ENCODE measurements at regions not wholly inside any gene's neighbourhood (a gene's known extent, or its start where the extent isn't known, plus 50 kb on each side); places are given as distances from the start of the nearest gene placed in this dataset.

DNA sequence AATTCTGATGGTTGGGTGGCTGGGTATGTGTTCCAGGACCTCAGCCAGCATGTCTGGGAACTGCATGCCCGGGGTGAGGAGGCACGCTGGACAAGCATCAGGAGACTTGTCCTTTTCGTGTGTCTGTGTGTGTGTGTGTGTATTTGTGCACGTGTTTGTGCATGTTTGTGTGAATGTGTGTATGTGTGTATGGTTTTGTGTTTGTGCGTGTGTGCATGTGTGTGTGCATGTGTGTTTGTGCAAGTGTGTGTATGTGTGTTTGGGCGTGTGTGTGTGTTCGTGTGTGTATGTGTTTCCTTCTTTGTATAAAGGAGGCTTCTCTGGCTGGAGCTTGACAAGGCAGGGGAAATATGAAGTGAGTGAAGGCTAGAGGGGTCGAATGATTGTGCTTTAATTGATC is 491.5 kb downstream of the IRX1 start:
- intact Hi-C loops (cut with micrococcal nuclease): no loop called here
- Mint-ChIP-seq H3K4me3 (no peak overlapping the region), H3K27ac (no peak overlapping the region), H3K4me1 (no peaks in the 10 kb centered on the region), H3K27me3 (no peaks in the 10 kb centered on the region), H3K9me3 (no peaks in the 10 kb centered on the region), H3K36me3 (ENCODE audit: low read depth) (no peaks in the 10 kb centered on the region)
- no peak for DNase-seq

DNA sequence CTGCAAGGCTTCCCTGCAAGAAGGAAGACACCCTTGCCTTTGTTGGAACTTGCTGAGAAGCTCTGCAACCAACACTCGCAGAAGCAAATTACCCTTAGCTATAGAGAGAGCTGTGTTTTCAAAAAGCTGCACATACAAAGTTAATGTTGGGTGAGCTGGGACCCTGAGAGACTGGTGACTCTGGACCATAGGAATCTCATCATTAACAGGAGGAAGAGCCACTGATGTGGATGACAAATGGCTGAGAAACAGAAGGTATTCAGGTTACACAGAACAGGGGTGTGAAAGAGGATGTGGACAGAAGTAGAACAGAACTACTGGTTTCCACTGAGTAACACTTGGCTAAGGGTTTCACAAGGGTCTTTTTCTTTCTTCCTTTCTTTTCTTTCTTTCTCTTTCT is 493.5 kb downstream of the IRX1 start:
- Mint-ChIP-seq H3K27me3 (no peaks in the 10 kb centered on the region), H3K4me3 (no peak overlapping the region), H3K27ac (no peak overlapping the region), H3K36me3 (ENCODE audit: low read depth) (no peaks in the 10 kb centered on the region), H3K4me1 (no peaks in the 10 kb centered on the region), H3K9me3 (no peaks in the 10 kb centered on the region)
- intact Hi-C loops (cut with micrococcal nuclease): no loop called here
- no peak for DNase-seq

GRCh38 chr5:4093236-4093635 is 497.6 kb downstream of the IRX1 start:
- Mint-ChIP-seq H3K36me3 (ENCODE audit: low read depth) (no peaks in the 10 kb centered on the region), H3K27ac (no peak overlapping the region), H3K27me3 (no peaks in the 10 kb centered on the region), H3K4me1 (no peaks in the 10 kb centered on the region), H3K4me3 (no peak overlapping the region), H3K9me3 (no peaks in the 10 kb centered on the region)
- intact Hi-C loops (cut with micrococcal nuclease): no loop called here
- no peak for DNase-seq

DNA sequence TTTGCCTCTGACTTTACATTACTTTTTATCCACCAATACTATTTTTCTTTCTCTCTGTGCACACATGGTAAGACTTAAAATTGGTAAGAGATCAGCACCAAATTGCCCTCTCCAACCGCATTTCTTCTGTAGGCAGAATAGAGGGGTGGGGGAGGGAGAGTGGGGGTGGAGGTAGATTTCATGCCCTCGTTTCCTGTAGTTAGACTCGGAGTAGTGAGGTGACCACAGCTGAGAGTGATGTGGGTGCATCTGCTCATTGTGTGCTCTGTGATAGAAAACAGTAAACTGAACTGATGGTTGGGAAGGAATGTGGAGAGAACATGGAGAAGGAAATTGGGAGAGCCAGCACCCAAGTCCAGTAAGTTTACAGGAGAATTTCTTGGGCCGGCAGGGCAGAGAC is 498.3 kb downstream of the IRX1 start:
- no peak for DNase-seq
- Mint-ChIP-seq H3K4me3 (no peak overlapping the region), H3K27ac (no peak overlapping the region), H3K27me3 (no peaks in the 10 kb centered on the region), H3K9me3 (no peaks in the 10 kb centered on the region), H3K4me1 (no peaks in the 10 kb centered on the region), H3K36me3 (ENCODE audit: low read depth) (no peaks in the 10 kb centered on the region)
- intact Hi-C loops (cut with micrococcal nuclease): no loop called here

- Mint-ChIP-seq H3K27me3 (no peaks in the 10 kb centered on the region), H3K9me3 (no peaks in the 10 kb centered on the region), H3K4me3 (no peak overlapping the region), H3K36me3 (ENCODE audit: low read depth) (no peaks in the 10 kb centered on the region), H3K4me1 (no peaks in the 10 kb centered on the region), H3K27ac (no peak overlapping the region)
- intact Hi-C loops (cut with micrococcal nuclease): no loop called here
- no peak for DNase-seq
Measured at GRCh38 chr5:4095918-4096630, 500.4 kb downstream of the IRX1 start.

DNA sequence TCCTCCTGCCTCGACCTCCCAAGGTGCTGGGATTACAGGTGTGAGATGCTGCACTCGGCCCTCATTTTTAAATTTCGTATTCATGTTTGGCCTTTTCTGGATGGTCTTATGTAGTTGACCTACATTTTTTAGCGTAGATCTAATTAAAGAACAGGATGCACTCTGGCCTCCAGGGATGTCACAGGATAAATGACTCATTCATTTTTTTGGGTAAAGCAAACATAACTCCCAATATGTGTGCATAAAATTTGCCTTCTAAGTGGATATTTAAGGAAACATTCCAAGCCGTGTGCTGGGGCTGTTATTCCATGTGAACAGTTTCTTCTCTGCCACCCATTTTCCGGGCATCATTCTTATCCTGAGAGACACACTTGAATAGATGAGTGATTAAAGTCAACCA is 501.6 kb downstream of the IRX1 start:
- Mint-ChIP-seq H3K4me3 (no peak overlapping the region), H3K4me1 (no peaks in the 10 kb centered on the region), H3K27me3 (no peaks in the 10 kb centered on the region), H3K9me3 (no peaks in the 10 kb centered on the region), H3K36me3 (ENCODE audit: low read depth) (no peaks in the 10 kb centered on the region), H3K27ac (no peak overlapping the region)
- intact Hi-C loops (cut with micrococcal nuclease): no loop called here
- DNase-seq: no peak

GRCh38 chr5:4098226-4098625 is 502.6 kb downstream of the IRX1 start:
- no peak overlapping the region for H3K4me3 Mint-ChIP-seq
- no peak overlapping the region for H3K27ac Mint-ChIP-seq
- H3K36me3 Mint-ChIP-seq (ENCODE audit: low read depth): no peaks in the 10 kb centered on the region
- no peaks in the 10 kb centered on the region for H3K27me3 Mint-ChIP-seq
- intact Hi-C loops (cut with micrococcal nuclease): no loop called here
- DNase-seq: no peak
- H3K4me1 Mint-ChIP-seq: no peaks in the 10 kb centered on the region
- no peaks in the 10 kb centered on the region for H3K9me3 Mint-ChIP-seq

DNA sequence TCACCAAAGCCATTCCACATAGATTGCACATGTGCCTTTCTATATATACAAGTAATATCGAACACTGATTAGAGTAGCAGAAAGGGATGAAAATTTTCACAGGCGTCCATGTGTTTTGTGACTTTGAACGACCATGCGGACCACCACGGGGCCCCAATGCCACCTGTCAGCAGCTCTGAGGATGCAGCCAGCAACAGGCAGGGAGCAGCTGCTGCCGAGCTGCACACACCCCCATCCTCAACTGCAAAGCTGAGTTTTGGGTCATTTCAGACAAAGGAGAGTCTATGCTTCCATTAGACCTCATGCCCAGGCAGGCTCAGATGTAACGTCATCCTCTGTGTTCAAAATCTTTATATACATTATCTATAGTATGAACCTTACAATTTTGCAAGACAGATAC is 503.8 kb downstream of the IRX1 start:
- Mint-ChIP-seq H3K4me3 (no peak overlapping the region), H3K36me3 (ENCODE audit: low read depth) (no peaks in the 10 kb centered on the region), H3K27ac (no peak overlapping the region), H3K4me1 (no peaks in the 10 kb centered on the region), H3K9me3 (no peaks in the 10 kb centered on the region), H3K27me3 (no peaks in the 10 kb centered on the region)
- intact Hi-C loops (cut with micrococcal nuclease): no loop called here
- no peak for DNase-seq

DNA sequence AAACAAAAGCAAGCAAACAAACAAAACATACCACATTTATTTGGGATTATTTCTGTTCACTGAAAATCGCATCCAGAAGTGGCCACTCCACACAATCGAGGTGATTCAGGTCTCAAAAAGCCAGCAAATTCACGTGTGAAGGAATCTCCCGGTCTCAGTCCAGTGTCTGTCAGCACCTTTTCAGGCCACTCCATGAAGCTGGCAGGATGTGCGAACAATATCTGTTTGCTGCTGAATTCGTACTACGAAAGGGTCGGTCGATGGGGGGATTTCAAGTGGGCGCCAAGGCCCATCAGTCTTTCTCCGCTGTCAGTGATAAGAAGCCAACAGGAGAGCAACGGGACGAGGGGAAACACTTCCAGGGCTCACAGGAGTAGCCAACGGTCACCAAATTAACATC is 505.1 kb downstream of the IRX1 start:
- H3K27me3 Mint-ChIP-seq: no peaks in the 10 kb centered on the region
- no peak for DNase-seq
- H3K4me1 Mint-ChIP-seq: no peaks in the 10 kb centered on the region
- H3K9me3 Mint-ChIP-seq: no peaks in the 10 kb centered on the region
- H3K4me3 Mint-ChIP-seq: no peak overlapping the region
- no peak overlapping the region for H3K27ac Mint-ChIP-seq
- intact Hi-C loops (cut with micrococcal nuclease): no loop called here
- no peaks in the 10 kb centered on the region for H3K36me3 Mint-ChIP-seq (ENCODE audit: low read depth)

GRCh38 chr5:4101189-4101588 is 505.6 kb downstream of the IRX1 start:
- Mint-ChIP-seq H3K27me3 (no peaks in the 10 kb centered on the region), H3K9me3 (no peaks in the 10 kb centered on the region), H3K4me1 (no peaks in the 10 kb centered on the region), H3K27ac (no peak overlapping the region), H3K4me3 (no peak overlapping the region), H3K36me3 (ENCODE audit: low read depth) (no peaks in the 10 kb centered on the region)
- intact Hi-C loops (cut with micrococcal nuclease): no loop called here
- DNase-seq: no peak

GRCh38 chr5:4104831-4105597 is 509.4 kb downstream of the IRX1 start:
- DNase-seq: no peak
- no peak overlapping the region for H3K4me3 Mint-ChIP-seq
- no peak overlapping the region for H3K27ac Mint-ChIP-seq
- H3K36me3 Mint-ChIP-seq (ENCODE audit: low read depth): no peaks in the 10 kb centered on the region
- intact Hi-C loops (cut with micrococcal nuclease): no loop called here
- no peaks in the 10 kb centered on the region for H3K9me3 Mint-ChIP-seq
- H3K4me1 Mint-ChIP-seq: no peaks in the 10 kb centered on the region
- H3K27me3 Mint-ChIP-seq: no peaks in the 10 kb centered on the region

GRCh38 chr5:4108690-4109089 is 513.1 kb downstream of the IRX1 start:
- intact Hi-C loops (cut with micrococcal nuclease): no loop called here
- Mint-ChIP-seq H3K27ac (no peak overlapping the region), H3K36me3 (ENCODE audit: low read depth) (no peaks in the 10 kb centered on the region), H3K27me3 (no peaks in the 10 kb centered on the region), H3K4me3 (no peak overlapping the region), H3K9me3 (no peaks in the 10 kb centered on the region), H3K4me1 (no peaks in the 10 kb centered on the region)
- no peak for DNase-seq

- H3K36me3 Mint-ChIP-seq (ENCODE audit: low read depth): no peaks in the 10 kb centered on the region
- no peak overlapping the region for H3K27ac Mint-ChIP-seq
- H3K4me1 Mint-ChIP-seq: no peaks in the 10 kb centered on the region
- H3K27me3 Mint-ChIP-seq: no peaks in the 10 kb centered on the region
- no peak for DNase-seq
- no peaks in the 10 kb centered on the region for H3K9me3 Mint-ChIP-seq
- no peak overlapping the region for H3K4me3 Mint-ChIP-seq
- intact Hi-C loops (cut with micrococcal nuclease): no loop called here
Measured at GRCh38 chr5:4113426-4113825, 517.8 kb downstream of the IRX1 start.

DNA sequence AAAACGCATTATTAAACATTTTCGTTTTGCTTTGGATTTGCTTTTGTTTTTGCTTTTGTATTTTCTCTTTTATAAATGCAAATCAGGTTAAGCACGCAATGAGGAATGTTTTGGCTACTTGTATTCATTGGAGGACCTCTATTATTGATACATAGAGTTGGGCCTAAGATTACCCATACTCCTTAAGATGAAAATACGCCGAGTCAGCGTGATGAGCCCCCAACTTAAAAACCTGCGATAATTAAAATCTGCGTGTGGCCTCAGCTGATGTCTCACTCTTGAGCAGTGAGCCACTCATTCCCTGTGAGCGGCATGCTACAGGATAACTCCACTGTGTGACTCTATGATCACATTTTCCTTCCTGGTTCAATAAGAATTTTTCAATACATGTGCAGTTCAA is 518.3 kb downstream of the IRX1 start:
- H3K36me3 Mint-ChIP-seq (ENCODE audit: low read depth): no peaks in the 10 kb centered on the region
- DNase-seq: no peak
- no peaks in the 10 kb centered on the region for H3K4me1 Mint-ChIP-seq
- no peak overlapping the region for H3K27ac Mint-ChIP-seq
- intact Hi-C loops (cut with micrococcal nuclease): no loop called here
- no peaks in the 10 kb centered on the region for H3K27me3 Mint-ChIP-seq
- H3K4me3 Mint-ChIP-seq: no peak overlapping the region
- peaks cover under 1% of the 10 kb centered on the region for H3K9me3 Mint-ChIP-seq

- intact Hi-C loops (cut with micrococcal nuclease): no loop called here
- H3K4me1 Mint-ChIP-seq: no peaks in the 10 kb centered on the region
- no peaks in the 10 kb centered on the region for H3K27me3 Mint-ChIP-seq
- no peaks in the 10 kb centered on the region for H3K36me3 Mint-ChIP-seq (ENCODE audit: low read depth)
- H3K27ac Mint-ChIP-seq: no peak overlapping the region
- H3K9me3 Mint-ChIP-seq: peaks cover 4% of the 10 kb centered on the region
- no peak for DNase-seq
- no peak overlapping the region for H3K4me3 Mint-ChIP-seq
Measured at GRCh38 chr5:4114452-4114851, 518.8 kb downstream of the IRX1 start.
